Thyroid gland (tissue), 4 donors: ENCODE measurements at regions not wholly inside any gene's neighbourhood (a gene's known extent, or its start where the extent isn't known, plus 50 kb on each side); places are given as distances from the start of the nearest gene placed in this dataset.

Experiments
- DNase-seq, 2 donors: peaks; one replicate each; pipeline ENCODE4 v3.0.0-alpha.2; 2019
- H3K27ac ChIP-seq, 3 donors: fragments of 200-600 bp; sonication (generic); 1 replicate in 2 of 3; 2 replicates in 1 of 3; pipeline ENCODE4 v1.5.1; 2016 to 2019; ENCODE audit warnings: mild to moderate bottlenecking in 1 of 3, moderate library complexity in 1 of 3
- H3K27me3 ChIP-seq: fragments of 200-600 bp; sonication (generic); one replicate; pipeline ENCODE4 v1.5.1; 2019
- H3K36me3 ChIP-seq, 2 donors: fragments of 200-600 bp; sonication (generic); one replicate each; pipeline ENCODE4 v1.5.1; 2016 to 2019
- H3K4me1 ChIP-seq, 2 donors: fragments of 200-600 bp; sonication (generic); one replicate each; pipeline ENCODE4 v1.5.1; 2017 to 2019
- H3K4me3 ChIP-seq, 3 donors: fragments of 200-600 bp; sonication (generic); replicated peaks in 1 of 3; 1 replicate in 2 of 3; 2 replicates in 1 of 3; pipeline ENCODE4 v1.5.1; 2016; ENCODE audit warnings: mild to moderate bottlenecking in 1 of 3
- H3K9me3 ChIP-seq: fragments of 200-600 bp; sonication (generic); one replicate; pipeline ENCODE4 v1.5.1; 2017
- CTCF ChIP-seq, 6 experiments: fragments of 200-600 bp in 3 of 6; fragments of 450-650 bp in 3 of 6; sonication (generic) in 3 of 6; IDR thresholded peaks; one replicate each; pipeline ENCODE4 v1.5.1; 2016 to 2019; ENCODE audit warnings: antibody characterized with exemption in 6 of 6, mild to moderate bottlenecking in 2 of 6, inconsistent platforms in 1 of 6, moderate library complexity in 1 of 6
- POLR2A ChIP-seq, 2 donors: fragments of 450-650 bp; IDR thresholded peaks; one replicate each; pipeline ENCODE4 v1.6.1; 2017; ENCODE audit warnings: antibody characterized with exemption in 2 of 2, mild to moderate bottlenecking in 2 of 2, moderate library complexity in 1 of 2
- WGBS, 2 donors: methylation state at CpG; one replicate each; pipeline ENCODE4 v1.1.5; 2017; 5-methylcytosine and 5-hydroxymethylcytosine counted together
- intact Hi-C: fragments of 100-400 bp; cut with DNase I; formaldehyde crosslinking; loops from one replicate; pipeline ENCODE4 v1.15.1; 2023

- DNase-seq = no peak
- Histone ChIP-seq H3K4me1 (no peaks in the 10 kb centered on the region), H3K36me3 (no peaks in the 10 kb centered on the region), H3K27ac (no peak overlapping the region), H3K27me3 (no peaks in the 10 kb centered on the region), H3K9me3 (no peaks in the 10 kb centered on the region), H3K4me3 (no peak overlapping the region)
- TF ChIP-seq CTCF (IDR thresholded peaks at IDR 0.05) (no peak), POLR2A (IDR thresholded peaks at IDR 0.05) (no peak)
- intact Hi-C loops = no loop called here
- 89 to 90% methylated on average over 7 of the region's 7 CpGs for whole genome bisulfite sequencing, 2 donors
Observed at GRCh38 chr15:29872716-29873115, 50.4 kb upstream of the TJP1 start.
